ENCODE measurements at regions not wholly inside any gene's neighbourhood (a gene's known extent, or its start where the extent isn't known, plus 50 kb on each side); places are given as distances from the start of the nearest gene placed in this dataset.

DNA sequence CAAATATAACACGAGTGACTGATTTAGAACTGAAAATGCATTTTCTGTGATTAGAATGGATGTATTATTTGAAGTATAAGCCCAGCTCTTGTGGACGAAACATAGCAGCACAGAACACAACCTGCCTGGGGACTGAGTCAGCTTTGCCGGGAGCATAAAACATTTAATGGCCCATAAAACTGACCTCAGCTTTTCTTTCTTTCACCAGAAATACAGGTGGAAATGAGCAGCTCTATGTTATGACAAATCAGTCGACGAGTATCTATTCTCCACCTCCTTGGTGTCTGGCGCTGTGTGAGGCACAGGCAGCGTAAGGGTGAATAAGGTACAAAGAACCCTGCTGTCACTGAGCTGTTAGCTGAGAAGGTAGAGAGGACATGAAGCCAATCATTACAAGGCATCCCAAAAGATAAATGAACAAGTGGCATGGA lies 471.6 kb upstream of the AKR1E2 start:
- TF ChIP-seq CTCF (conservative IDR thresholded peaks at IDR 0.05; ENCODE audit: low read depth, low read length) (no peak), EZH2 (IDR thresholded peaks at IDR 0.05; ENCODE audit: low read length, unreplicated experiment) (no peak), EZH2phosphoT487 (IDR thresholded peaks at IDR 0.05; ENCODE audit: borderline replicate concordance, low read length) (no peak)

All from PC-3 (cell line).